Lower lobe of right lung (tissue), 2 donors: ENCODE measurements at regions not wholly inside any gene's neighbourhood (a gene's known extent, or its start where the extent isn't known, plus 50 kb on each side); places are given as distances from the start of the nearest gene placed in this dataset.

ENCODE experiments used
- ATAC-seq, 2 donors: fragments of 200-7000 bp; cut with Tn5 transposase; one replicate each; pipeline ENCODE4 v1.9.1; 2020 to 2022; ENCODE audit warnings: mild to moderate bottlenecking in 2 of 2, moderate library complexity in 2 of 2
- DNase-seq: peaks from one replicate; pipeline ENCODE4 v3.0.0-alpha.2; 2020
- H3K27ac ChIP-seq: fragments of 200-600 bp; one replicate; pipeline ENCODE4 v1.8.0; 2022
- H3K27me3 ChIP-seq: fragments of 200-600 bp; one replicate; pipeline ENCODE4 v1.8.0; 2022; ENCODE audit warnings: low read depth
- H3K36me3 ChIP-seq: fragments of 200-600 bp; one replicate; pipeline ENCODE4 v1.8.0; 2022; ENCODE audit warnings: mild to moderate bottlenecking
- H3K4me1 ChIP-seq: fragments of 200-600 bp; one replicate; pipeline ENCODE4 v1.8.0; 2022
- H3K4me3 ChIP-seq: fragments of 200-600 bp; one replicate; pipeline ENCODE4 v1.8.0; 2022; ENCODE audit warnings: mild to moderate bottlenecking
- H3K9me3 ChIP-seq: fragments of 200-600 bp; one replicate; pipeline ENCODE4 v1.8.0; 2022
- CTCF ChIP-seq: fragments of 200-600 bp; IDR thresholded peaks from one replicate; pipeline ENCODE4 v1.8.0; 2022; ENCODE audit warnings: antibody characterized with exemption, mild to moderate bottlenecking
- intact Hi-C: fragments of 100-400 bp; cut with DNase I; formaldehyde crosslinking; loops from one replicate; pipeline ENCODE4 v1.11.0; 2022
- donor health status: DM: no; HTN: yes; CAD: no; lungs with severe emphysema.

GRCh38 chr3:124354150-124354549, 362.2 kb upstream of the ROPN1 start:
- no peaks in the 10 kb centered on the region for H3K9me3 ChIP-seq
- DNase-seq: no peak

GRCh38 chr3:124358156-124358555, 366.2 kb upstream of the ROPN1 start:
- Histone ChIP-seq H3K27me3 (no peaks in the 10 kb centered on the region), H3K4me3 (no peak overlapping the region), H3K36me3 (no peaks in the 10 kb centered on the region), H3K4me1 (no peaks in the 10 kb centered on the region), H3K9me3 (no peaks in the 10 kb centered on the region), H3K27ac (no peak overlapping the region)
- ATAC-seq: no peak
- DNase-seq: no peak
- intact Hi-C loops: no loop called here
- no peak for TF ChIP-seq CTCF

More at GRCh38 chr3:124354150-124354549, 362.2 kb upstream of the ROPN1 start:
- no peak overlapping the region for H3K4me3 ChIP-seq
- no peaks in the 10 kb centered on the region for H3K36me3 ChIP-seq
- TF ChIP-seq CTCF: no peak
- no peaks in the 10 kb centered on the region for H3K27me3 ChIP-seq
- no peak for ATAC-seq
- H3K4me1 ChIP-seq: no peaks in the 10 kb centered on the region
- H3K27ac ChIP-seq: no peak overlapping the region
- intact Hi-C loops: no loop called here

- TF ChIP-seq CTCF: no peak
- ATAC-seq (no peak), DNase-seq (no peak)
- Histone ChIP-seq H3K4me1 (no peaks in the 10 kb centered on the region), H3K27ac (no peak overlapping the region), H3K9me3 (no peaks in the 10 kb centered on the region), H3K36me3 (no peaks in the 10 kb centered on the region), H3K27me3 (no peaks in the 10 kb centered on the region), H3K4me3 (no peak overlapping the region)
- intact Hi-C loops: no loop called here
These were observed 368.2 kb upstream of the ROPN1 start for GRCh38 chr3:124360155-124360554.

GRCh38 chr3:124360563-124360962, 368.6 kb upstream of the ROPN1 start:
- TF ChIP-seq CTCF: no peak
- no peak overlapping the region for H3K4me3 ChIP-seq
- DNase-seq: no peak
- intact Hi-C loops: no loop called here
- no peaks in the 10 kb centered on the region for H3K9me3 ChIP-seq
- H3K4me1 ChIP-seq: no peaks in the 10 kb centered on the region
- ATAC-seq: no peak
- H3K27me3 ChIP-seq: no peaks in the 10 kb centered on the region
- no peaks in the 10 kb centered on the region for H3K36me3 ChIP-seq
- H3K27ac ChIP-seq: no peak overlapping the region

- Histone ChIP-seq H3K36me3 (no peaks in the 10 kb centered on the region), H3K27me3 (no peaks in the 10 kb centered on the region), H3K4me1 (no peaks in the 10 kb centered on the region), H3K9me3 (no peaks in the 10 kb centered on the region), H3K4me3 (no peak overlapping the region), H3K27ac (no peak overlapping the region)
- intact Hi-C loops: no loop called here
- ATAC-seq (no peak), DNase-seq (no peak)
- no peak for TF ChIP-seq CTCF
These were observed 368.7 kb upstream of the UMPS start for GRCh38 chr3:124361566-124361965.

- no peak for TF ChIP-seq CTCF
- H3K4me1 ChIP-seq: no peaks in the 10 kb centered on the region
- H3K36me3 ChIP-seq: no peaks in the 10 kb centered on the region
- no peak overlapping the region for H3K4me3 ChIP-seq
- intact Hi-C loops: no loop called here
- H3K27ac ChIP-seq: no peak overlapping the region
- no peak for DNase-seq
- H3K27me3 ChIP-seq: no peaks in the 10 kb centered on the region
- no peak for ATAC-seq
- H3K9me3 ChIP-seq: no peaks in the 10 kb centered on the region
These were observed 367.8 kb upstream of the UMPS start for GRCh38 chr3:124362455-124362854.
